ENCODE measurements at regions not wholly inside any gene's neighbourhood (a gene's known extent, or its start where the extent isn't known, plus 50 kb on each side); places are given as distances from the start of the nearest gene placed in this dataset.

DNA sequence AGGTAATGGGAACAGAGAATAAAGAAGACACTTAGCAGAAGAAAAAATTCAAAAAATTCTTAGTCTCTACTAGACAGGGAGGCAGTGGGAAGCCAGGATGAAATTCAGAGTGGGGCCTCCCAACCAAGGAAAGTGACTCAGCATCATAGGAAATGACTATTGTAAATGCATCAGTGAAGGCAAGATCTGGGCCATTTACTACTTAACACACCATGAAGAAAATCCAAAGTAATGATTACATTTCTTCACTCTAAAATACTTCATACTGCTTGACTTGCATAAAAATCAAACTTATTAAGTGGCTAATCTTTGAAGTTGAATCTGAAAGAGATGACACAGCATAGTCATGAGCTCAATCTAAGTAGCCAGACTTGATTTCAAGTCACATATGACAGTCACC is 405.8 kb upstream of the SLC39A10 start:
- no peaks in the 10 kb centered on the region for H3K4me1 ChIP-seq (ENCODE audit: control insufficient read depth in 1 of 2, insufficient read depth in 2 of 2, low read length in 2 of 2)
- H2AFZ ChIP-seq (ENCODE audit: insufficient read depth, low read depth, low read length, poor library complexity, severe bottlenecking) = no peak overlapping the region
- Mint-ChIP-seq H3K36me3 (no peaks in the 10 kb centered on the region), H3K4me1 (no peaks in the 10 kb centered on the region), H3K4me3 (no peak overlapping the region), H3K27ac (no peak overlapping the region), H3K27me3 (ENCODE audit: low read depth in 3 of 3) (no peaks in the 10 kb centered on the region), H3K9me3 (peaks cover 0 to 7% (median 3%) of the 10 kb centered on the region in 7 donors)
- no peak overlapping the region for H3K4me3 ChIP-seq (replicated peaks in 1 of 3; ENCODE audit: low read depth in 2 of 3, low read length in 3 of 3)
- no peaks in the 10 kb centered on the region for H3K79me2 ChIP-seq (ENCODE audit: insufficient read depth, low read length)
- DNase-seq = no peak
- H3K9me3 ChIP-seq (replicated peaks in 1 of 2; ENCODE audit: control insufficient read depth in 1 of 2, insufficient read depth in 1 of 2, low read length in 2 of 2) = peaks cover 0 to 3% of the 10 kb centered on the region in 2 donors
- TF ChIP-seq, protein P1, sequence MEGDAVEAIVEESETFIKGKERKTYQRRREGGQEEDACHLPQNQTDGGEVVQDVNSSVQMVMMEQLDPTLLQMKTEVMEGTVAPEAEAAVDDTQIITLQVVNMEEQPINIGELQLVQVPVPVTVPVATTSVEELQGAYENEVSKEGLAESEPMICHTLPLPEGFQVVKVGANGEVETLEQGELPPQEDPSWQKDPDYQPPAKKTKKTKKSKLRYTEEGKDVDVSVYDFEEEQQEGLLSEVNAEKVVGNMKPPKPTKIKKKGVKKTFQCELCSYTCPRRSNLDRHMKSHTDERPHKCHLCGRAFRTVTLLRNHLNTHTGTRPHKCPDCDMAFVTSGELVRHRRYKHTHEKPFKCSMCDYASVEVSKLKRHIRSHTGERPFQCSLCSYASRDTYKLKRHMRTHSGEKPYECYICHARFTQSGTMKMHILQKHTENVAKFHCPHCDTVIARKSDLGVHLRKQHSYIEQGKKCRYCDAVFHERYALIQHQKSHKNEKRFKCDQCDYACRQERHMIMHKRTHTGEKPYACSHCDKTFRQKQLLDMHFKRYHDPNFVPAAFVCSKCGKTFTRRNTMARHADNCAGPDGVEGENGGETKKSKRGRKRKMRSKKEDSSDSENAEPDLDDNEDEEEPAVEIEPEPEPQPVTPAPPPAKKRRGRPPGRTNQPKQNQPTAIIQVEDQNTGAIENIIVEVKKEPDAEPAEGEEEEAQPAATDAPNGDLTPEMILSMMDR (IDR thresholded peaks at IDR 0.05) = no peak
- H3K9ac ChIP-seq (ENCODE audit: insufficient read depth, low read length, poor library complexity, severe bottlenecking) = no peak overlapping the region
- no peaks in the 10 kb centered on the region for H4K20me1 ChIP-seq (ENCODE audit: insufficient read depth, low read length)
- H3K36me3 ChIP-seq (replicated peaks in 1 of 2; ENCODE audit: control insufficient read depth in 1 of 2, insufficient read depth in 2 of 2, low read length in 2 of 2) = no peaks in the 10 kb centered on the region
- H3K27me3 ChIP-seq (ENCODE audit: control insufficient read depth in 2 of 2, insufficient read depth in 2 of 2, low read length in 2 of 2) = no peaks in the 10 kb centered on the region
- no peak overlapping the region for H3K27ac ChIP-seq (ENCODE audit: low read depth in 1 of 2, low read length in 2 of 2)
- intact Hi-C loops (cut with micrococcal nuclease) = no loop called here
- no peak overlapping the region for H3K4me2 ChIP-seq (replicated peaks; ENCODE audit: extremely low read depth, low read length, poor library complexity, severe bottlenecking)

DNA sequence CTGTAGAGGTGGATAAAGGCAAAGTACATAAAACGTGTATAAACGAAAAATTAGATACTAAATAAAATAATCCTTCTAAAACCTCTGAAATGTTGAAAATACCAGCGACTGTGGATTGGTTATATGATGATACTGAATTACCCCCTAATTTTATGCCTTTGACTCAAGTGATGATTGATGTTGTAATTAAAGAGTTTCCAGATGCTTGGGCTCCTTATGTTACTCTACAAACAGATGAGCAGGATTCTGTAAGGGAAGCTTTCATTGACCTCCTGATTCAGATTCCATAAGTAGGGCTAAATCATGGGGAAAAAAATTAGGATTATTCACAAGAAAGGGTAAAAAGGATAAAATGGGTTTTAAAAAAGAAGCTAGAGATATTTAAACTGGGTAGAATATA is 418.2 kb upstream of the SLC39A10 start:
- intact Hi-C loops (cut with micrococcal nuclease) = no loop called here

More for the DNA sequence above, 418.2 kb upstream of the SLC39A10 start:
- no peaks in the 10 kb centered on the region for H4K20me1 ChIP-seq (ENCODE audit: insufficient read depth, low read length)
- no peaks in the 10 kb centered on the region for H3K4me1 Mint-ChIP-seq
- H3K4me2 ChIP-seq (replicated peaks; ENCODE audit: extremely low read depth, low read length, poor library complexity, severe bottlenecking) = no peak overlapping the region
- H3K36me3 ChIP-seq (replicated peaks in 1 of 2; ENCODE audit: control insufficient read depth in 1 of 2, insufficient read depth in 2 of 2, low read length in 2 of 2) = no peaks in the 10 kb centered on the region
- no peaks in the 10 kb centered on the region for H3K27me3 Mint-ChIP-seq (ENCODE audit: low read depth in 3 of 3)
- H3K27me3 ChIP-seq (ENCODE audit: control insufficient read depth in 2 of 2, insufficient read depth in 2 of 2, low read length in 2 of 2) = no peaks in the 10 kb centered on the region
- no peaks in the 10 kb centered on the region for H3K79me2 ChIP-seq (ENCODE audit: insufficient read depth, low read length)
- H3K36me3 Mint-ChIP-seq = no peaks in the 10 kb centered on the region
- no peak overlapping the region for H2AFZ ChIP-seq (ENCODE audit: insufficient read depth, low read depth, low read length, poor library complexity, severe bottlenecking)
- no CpG with 5 or more reads among the region's 3 CpGs for WGBS (ENCODE audit: insufficient coverage)
- peaks cover 0 to 10% (median 7%) of the 10 kb centered on the region in 7 donors for H3K9me3 Mint-ChIP-seq
- no peaks in the 10 kb centered on the region for H3K9me3 ChIP-seq (replicated peaks in 1 of 2; ENCODE audit: control insufficient read depth in 1 of 2, insufficient read depth in 1 of 2, low read length in 2 of 2)
- DNase-seq = no peak
- no peaks in the 10 kb centered on the region for H3K4me1 ChIP-seq (ENCODE audit: control insufficient read depth in 1 of 2, insufficient read depth in 2 of 2, low read length in 2 of 2)
- no peak overlapping the region for H3K4me3 ChIP-seq (replicated peaks in 1 of 3; ENCODE audit: low read depth in 2 of 3, low read length in 3 of 3)
- H3K27ac ChIP-seq (ENCODE audit: low read depth in 1 of 2, low read length in 2 of 2) = no peak overlapping the region
- TF ChIP-seq, protein P1 (IDR thresholded peaks at IDR 0.05) = no peak
- H3K27ac Mint-ChIP-seq = no peak overlapping the region
- no peak overlapping the region for H3K9ac ChIP-seq (ENCODE audit: insufficient read depth, low read length, poor library complexity, severe bottlenecking)
- no peak overlapping the region for H3K4me3 Mint-ChIP-seq

Measured in CD14-positive monocyte (primary cell).